ENCODE measurements at regions not wholly inside any gene's neighbourhood (a gene's known extent, or its start where the extent isn't known, plus 50 kb on each side); places are given as distances from the start of the nearest gene placed in this dataset.

GRCh38 chr1:83034851-83035250 is 964.1 kb downstream of the TTLL7 start:
- TF ChIP-seq, protein P1, sequence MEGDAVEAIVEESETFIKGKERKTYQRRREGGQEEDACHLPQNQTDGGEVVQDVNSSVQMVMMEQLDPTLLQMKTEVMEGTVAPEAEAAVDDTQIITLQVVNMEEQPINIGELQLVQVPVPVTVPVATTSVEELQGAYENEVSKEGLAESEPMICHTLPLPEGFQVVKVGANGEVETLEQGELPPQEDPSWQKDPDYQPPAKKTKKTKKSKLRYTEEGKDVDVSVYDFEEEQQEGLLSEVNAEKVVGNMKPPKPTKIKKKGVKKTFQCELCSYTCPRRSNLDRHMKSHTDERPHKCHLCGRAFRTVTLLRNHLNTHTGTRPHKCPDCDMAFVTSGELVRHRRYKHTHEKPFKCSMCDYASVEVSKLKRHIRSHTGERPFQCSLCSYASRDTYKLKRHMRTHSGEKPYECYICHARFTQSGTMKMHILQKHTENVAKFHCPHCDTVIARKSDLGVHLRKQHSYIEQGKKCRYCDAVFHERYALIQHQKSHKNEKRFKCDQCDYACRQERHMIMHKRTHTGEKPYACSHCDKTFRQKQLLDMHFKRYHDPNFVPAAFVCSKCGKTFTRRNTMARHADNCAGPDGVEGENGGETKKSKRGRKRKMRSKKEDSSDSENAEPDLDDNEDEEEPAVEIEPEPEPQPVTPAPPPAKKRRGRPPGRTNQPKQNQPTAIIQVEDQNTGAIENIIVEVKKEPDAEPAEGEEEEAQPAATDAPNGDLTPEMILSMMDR (IDR thresholded peaks at IDR 0.05; ENCODE audit: low read depth, low read length), result no peak
- TF ChIP-seq MYC (IDR thresholded peaks at IDR 0.05; ENCODE audit: low read depth, low read length) (no peak), MAX (IDR thresholded peaks at IDR 0.05; ENCODE audit: low read depth, low read length) (no peak), POLR2A (IDR thresholded peaks at IDR 0.05; ENCODE audit: extremely low read depth, insufficient read length) (no peak)
- DNase-seq (ENCODE audit: low read depth), result no peak
- H3K4me3 ChIP-seq (ENCODE audit: low read depth, low read length), result no peak overlapping the region

- no peak for DNase-seq (ENCODE audit: low read depth)
Measured at GRCh38 chr1:83033682-83034081, 965.2 kb downstream of the TTLL7 start.

DNA sequence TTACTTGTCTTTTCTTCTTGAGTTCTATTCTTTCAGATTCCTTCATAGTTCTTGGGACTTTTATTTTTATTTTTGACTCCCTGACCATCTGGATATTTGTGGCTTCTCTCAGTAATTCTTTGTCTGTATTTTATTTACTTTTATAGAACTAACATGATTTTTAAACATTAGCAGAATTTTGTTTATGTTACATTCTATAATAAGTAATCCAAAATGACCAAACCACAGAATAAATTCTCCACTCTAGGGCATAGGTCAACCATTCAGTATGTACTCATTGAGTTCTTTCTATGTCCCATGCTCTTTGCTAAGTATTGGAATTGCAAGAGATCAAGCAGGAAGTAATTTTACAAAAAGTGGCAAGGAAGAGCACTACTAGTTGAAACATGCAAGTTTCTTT is 969.0 kb downstream of the TTLL7 start:
- H3K4me3 ChIP-seq (ENCODE audit: low read depth, low read length), result no peak overlapping the region
- TF ChIP-seq MYC (IDR thresholded peaks at IDR 0.05; ENCODE audit: low read depth, low read length) (no peak), MAX (IDR thresholded peaks at IDR 0.05; ENCODE audit: low read depth, low read length) (no peak), POLR2A (IDR thresholded peaks at IDR 0.05; ENCODE audit: extremely low read depth, insufficient read length) (no peak)
- TF ChIP-seq, protein P1 (IDR thresholded peaks at IDR 0.05; ENCODE audit: low read depth, low read length), result no peak
- DNase-seq (ENCODE audit: low read depth), result no peak

More at GRCh38 chr1:83033682-83034081, 965.2 kb downstream of the TTLL7 start:
- TF ChIP-seq, protein P1 (IDR thresholded peaks at IDR 0.05; ENCODE audit: low read depth, low read length), result no peak
- H3K4me3 ChIP-seq (ENCODE audit: low read depth, low read length), result no peak overlapping the region

- TF ChIP-seq POLR2A (IDR thresholded peaks at IDR 0.05; ENCODE audit: extremely low read depth, insufficient read length) (no peak), MYC (IDR thresholded peaks at IDR 0.05; ENCODE audit: low read depth, low read length) (no peak), MAX (IDR thresholded peaks at IDR 0.05; ENCODE audit: low read depth, low read length) (no peak)
- TF ChIP-seq, protein P1 (IDR thresholded peaks at IDR 0.05; ENCODE audit: low read depth, low read length), result no peak
- DNase-seq (ENCODE audit: low read depth), result no peak
- H3K4me3 ChIP-seq (ENCODE audit: low read depth, low read length), result no peak overlapping the region
Measured at GRCh38 chr1:83029050-83029449, 969.9 kb downstream of the TTLL7 start.

GRCh38 chr1:83028467-83028866 is 970.5 kb downstream of the TTLL7 start:
- no peak for DNase-seq (ENCODE audit: low read depth)
- no peak overlapping the region for H3K4me3 ChIP-seq (ENCODE audit: low read depth, low read length)
- TF ChIP-seq POLR2A (IDR thresholded peaks at IDR 0.05; ENCODE audit: extremely low read depth, insufficient read length), result no peak
- TF ChIP-seq, protein P1 (IDR thresholded peaks at IDR 0.05; ENCODE audit: low read depth, low read length), result no peak
- no peak for TF ChIP-seq MAX (IDR thresholded peaks at IDR 0.05; ENCODE audit: low read depth, low read length)
- no peak for TF ChIP-seq MYC (IDR thresholded peaks at IDR 0.05; ENCODE audit: low read depth, low read length)

GRCh38 chr1:83027511-83027910 is 971.4 kb downstream of the TTLL7 start:
- TF ChIP-seq MAX (IDR thresholded peaks at IDR 0.05; ENCODE audit: low read depth, low read length), result no peak
- no peak for TF ChIP-seq MYC (IDR thresholded peaks at IDR 0.05; ENCODE audit: low read depth, low read length)
- TF ChIP-seq, protein P1 (IDR thresholded peaks at IDR 0.05; ENCODE audit: low read depth, low read length), result no peak
- TF ChIP-seq POLR2A (IDR thresholded peaks at IDR 0.05; ENCODE audit: extremely low read depth, insufficient read length), result no peak
- DNase-seq (ENCODE audit: low read depth), result no peak
- no peak overlapping the region for H3K4me3 ChIP-seq (ENCODE audit: low read depth, low read length)

Measured in NB4 (cell line).